PC-9 (cell line): ENCODE measurements at regions not wholly inside any gene's neighbourhood (a gene's known extent, or its start where the extent isn't known, plus 50 kb on each side); places are given as distances from the start of the nearest gene placed in this dataset.
"Not testable (repeated sequence)": the region's sequence is repeated elsewhere in the genome, so short reads cannot be mapped to it uniquely, and the experiment has no call there.

Experiments used
- EZH2 ChIP-seq: fragments of 200-600 bp; sonication (generic); IDR thresholded peaks from 2 replicates; pipeline ENCODE4 v1.8.0; 2017; ENCODE audit warnings: antibody characterized with exemption, low read depth
- TF ChIP-seq, protein P1 (sequence below): fragments of 200-600 bp; sonication (generic); conservative IDR thresholded peaks from 2 replicates; pipeline ENCODE4 v1.6.1; 2017; ENCODE audit warnings: mixed run types, antibody characterized with exemption, mild to moderate bottlenecking, moderate library complexity

- TF ChIP-seq, protein P1, sequence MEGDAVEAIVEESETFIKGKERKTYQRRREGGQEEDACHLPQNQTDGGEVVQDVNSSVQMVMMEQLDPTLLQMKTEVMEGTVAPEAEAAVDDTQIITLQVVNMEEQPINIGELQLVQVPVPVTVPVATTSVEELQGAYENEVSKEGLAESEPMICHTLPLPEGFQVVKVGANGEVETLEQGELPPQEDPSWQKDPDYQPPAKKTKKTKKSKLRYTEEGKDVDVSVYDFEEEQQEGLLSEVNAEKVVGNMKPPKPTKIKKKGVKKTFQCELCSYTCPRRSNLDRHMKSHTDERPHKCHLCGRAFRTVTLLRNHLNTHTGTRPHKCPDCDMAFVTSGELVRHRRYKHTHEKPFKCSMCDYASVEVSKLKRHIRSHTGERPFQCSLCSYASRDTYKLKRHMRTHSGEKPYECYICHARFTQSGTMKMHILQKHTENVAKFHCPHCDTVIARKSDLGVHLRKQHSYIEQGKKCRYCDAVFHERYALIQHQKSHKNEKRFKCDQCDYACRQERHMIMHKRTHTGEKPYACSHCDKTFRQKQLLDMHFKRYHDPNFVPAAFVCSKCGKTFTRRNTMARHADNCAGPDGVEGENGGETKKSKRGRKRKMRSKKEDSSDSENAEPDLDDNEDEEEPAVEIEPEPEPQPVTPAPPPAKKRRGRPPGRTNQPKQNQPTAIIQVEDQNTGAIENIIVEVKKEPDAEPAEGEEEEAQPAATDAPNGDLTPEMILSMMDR = not testable (repeated sequence)
- not testable (repeated sequence) for TF ChIP-seq EZH2
Measured at GRCh38 chr16:29116207-29116606, 131.4 kb downstream of the LAT start.
